DMS53 treated with DMSO at 0.1 percent for 48 hours (cell line): ENCODE measurements at regions not wholly inside any gene's neighbourhood (a gene's known extent, or its start where the extent isn't known, plus 50 kb on each side); places are given as distances from the start of the nearest gene placed in this dataset.

Experiments
- DNase-seq: peaks from one replicate; lab custom pipeline; 2025; ENCODE audit not compliant: unreplicated experiment; lab: John Stamatoyannopoulos, UW

DNA sequence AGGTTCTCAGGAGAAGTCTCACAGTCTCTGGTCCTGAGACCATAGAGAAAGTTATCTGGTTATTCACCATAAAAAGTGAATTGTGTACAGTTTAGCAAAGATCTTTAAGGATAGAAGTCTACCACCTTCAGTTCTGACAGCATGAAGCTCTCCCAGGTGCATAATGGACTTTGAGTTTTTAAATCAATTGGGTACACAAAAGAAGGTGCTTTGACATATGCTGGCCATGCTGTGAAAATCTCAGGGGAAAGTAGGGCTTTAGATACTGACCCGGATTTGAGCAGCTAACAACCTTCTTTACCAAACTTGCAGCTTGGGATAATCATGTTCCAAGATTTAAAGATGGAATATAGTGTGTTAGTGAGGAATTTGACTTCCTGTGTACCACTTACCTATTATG, 264.2 kb downstream of the ZSWIM6 start:
- DNase-seq: no peak

DNA sequence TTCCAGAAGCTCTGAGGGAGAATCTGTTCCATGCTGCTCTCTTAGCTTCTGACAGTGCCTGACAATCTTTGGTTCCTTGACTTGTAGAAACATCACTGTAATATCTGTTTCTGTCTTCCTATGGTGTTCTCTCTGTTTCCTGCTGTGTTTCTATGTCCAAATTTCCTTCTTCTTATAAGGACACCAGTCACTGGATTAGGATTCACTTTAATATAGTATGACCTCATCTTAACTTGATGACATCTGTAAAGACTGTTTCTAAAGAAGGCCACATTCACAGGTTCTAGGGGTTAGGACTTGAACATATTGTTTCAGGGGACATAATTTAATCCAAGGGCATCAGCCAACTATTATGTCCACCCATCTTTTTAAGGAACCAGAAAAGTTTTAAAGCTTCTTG, 265.6 kb downstream of the ZSWIM6 start:
- no peak for DNase-seq

DNA sequence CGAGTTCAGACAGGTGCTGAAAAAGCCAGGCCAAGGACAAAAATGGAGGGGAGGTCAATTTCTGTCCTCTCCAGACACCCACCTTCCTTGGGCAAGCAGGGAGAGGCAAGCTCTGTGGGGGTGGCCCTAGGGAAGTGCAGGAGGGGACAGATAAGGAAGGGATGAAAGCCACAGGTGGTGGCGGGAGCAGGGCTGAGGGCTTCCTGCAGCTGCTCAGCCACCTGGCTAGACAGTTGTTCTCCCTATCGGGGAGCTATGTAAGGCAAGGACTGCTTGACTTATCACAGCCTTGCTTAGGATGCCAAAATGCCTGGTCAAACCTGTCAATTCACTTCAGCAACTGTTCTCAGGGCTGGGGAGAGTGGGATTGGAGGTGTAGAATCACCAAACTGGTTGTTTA, 266.1 kb downstream of the ZSWIM6 start:
- DNase-seq: peak; percentile 32

DNA sequence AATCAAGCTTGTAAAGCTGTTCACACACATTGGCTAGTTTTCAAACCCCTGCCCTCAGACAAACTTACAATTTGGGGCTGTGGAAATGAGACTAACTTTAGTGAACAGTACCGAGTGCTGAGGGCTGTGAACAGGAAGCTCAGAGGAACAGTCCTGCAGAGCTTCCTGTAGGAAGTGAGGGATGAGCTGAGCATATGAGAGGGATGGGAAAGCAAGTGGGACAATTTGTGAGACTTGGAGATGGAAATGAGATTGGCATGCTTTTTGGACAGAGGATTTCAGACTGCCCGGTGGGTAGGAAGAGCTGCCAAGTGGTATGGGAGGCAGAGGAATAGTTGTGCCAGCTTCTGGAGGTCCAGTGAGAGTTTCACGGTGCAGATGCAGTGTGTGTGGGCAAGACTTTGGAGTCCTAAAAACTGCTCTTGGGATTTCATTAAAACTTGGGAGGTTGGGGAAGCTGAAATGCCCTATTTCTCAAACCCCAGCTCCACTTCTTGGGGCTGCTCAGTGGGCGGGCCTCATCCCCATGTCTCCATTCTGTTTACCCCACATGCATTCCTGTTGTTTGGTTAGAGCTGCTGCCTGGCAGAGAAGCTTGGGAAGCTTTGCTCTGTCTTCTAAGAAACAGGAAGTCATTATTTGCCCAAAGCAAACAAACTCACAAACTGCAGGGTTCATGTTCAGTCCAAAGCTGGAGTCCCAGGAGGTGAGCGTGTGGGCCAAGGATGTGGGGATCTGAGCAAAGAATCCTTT, 267.5 kb downstream of the ZSWIM6 start:
- peak; percentile 56 for DNase-seq

DNA sequence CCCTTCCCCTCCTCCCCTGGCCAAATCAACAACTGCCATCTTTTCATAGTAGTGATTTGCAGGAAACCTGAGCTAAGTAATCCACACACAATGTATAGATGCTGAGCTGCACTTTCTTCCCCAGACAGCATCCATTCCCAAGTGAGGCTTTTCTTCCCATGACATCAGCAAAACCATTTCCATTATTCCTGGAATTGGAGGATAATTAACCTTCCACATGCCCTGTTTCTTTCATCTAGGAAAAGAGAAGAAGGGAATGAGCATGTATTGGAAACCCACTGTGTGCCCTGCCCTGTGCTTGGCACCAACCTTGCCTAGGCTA, 268.0 kb downstream of the ZSWIM6 start:
- no peak for DNase-seq

DNA sequence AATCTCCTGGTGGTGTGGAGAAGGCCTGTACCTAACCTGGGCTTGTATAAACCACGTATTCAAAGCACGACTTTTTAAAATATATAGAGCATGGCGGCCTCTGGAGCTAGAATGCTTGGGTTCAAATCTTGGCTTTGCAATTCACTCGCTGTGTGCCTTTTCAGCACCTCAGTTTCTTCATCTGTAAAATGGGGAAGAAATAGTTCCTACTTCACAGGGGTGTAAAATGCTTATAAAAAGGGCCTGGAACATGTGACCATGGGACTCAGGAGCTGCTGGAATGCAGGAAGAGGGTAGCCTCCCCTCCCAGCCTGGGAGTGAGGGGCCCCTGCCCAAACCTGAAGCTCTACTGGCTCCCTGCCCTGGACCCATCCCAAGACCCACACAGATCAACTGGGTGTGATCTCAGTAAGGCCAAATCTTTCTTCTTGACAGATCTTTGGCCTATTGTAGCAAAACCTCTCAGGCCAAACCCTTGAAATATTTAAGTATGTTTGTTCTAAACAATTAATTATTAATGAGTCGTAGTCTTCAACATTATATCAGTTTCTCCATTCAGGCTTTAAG, 269.0 kb downstream of the ZSWIM6 start:
- DNase-seq: no peak

DNA sequence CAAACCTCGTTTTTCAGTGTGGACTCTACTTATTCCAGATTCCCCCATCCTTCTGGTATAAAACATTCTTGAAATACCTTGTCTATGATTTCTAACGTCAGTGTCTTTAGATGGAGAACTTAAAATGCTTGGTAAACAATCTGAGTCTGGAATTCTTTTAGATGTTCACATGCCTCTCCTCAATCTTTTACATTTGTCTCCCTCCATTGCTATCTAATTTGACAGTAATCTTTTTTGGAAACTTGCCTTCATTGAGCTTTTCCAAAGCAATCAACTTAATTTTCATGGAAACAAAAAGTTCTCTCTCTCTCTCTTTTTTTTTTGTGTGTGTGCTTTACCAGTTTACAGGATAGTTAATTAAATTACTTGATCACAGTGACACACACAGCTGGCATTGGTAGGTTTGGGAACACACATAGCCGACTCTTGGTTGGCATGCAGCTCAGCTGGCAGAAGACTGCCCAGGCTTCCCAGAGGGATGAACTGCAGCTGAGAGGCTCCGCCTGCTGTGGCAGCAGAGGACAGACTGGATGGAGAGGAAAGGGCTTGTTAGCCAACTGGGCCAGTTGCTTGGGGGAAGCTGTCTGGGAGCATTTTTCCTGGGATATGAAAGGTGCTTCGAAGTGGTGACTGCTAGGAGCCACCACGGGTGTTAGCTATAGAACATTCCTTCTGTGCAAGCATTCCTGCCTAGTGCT, 271.3 kb downstream of the ZSWIM6 start:
- no peak for DNase-seq

DNA sequence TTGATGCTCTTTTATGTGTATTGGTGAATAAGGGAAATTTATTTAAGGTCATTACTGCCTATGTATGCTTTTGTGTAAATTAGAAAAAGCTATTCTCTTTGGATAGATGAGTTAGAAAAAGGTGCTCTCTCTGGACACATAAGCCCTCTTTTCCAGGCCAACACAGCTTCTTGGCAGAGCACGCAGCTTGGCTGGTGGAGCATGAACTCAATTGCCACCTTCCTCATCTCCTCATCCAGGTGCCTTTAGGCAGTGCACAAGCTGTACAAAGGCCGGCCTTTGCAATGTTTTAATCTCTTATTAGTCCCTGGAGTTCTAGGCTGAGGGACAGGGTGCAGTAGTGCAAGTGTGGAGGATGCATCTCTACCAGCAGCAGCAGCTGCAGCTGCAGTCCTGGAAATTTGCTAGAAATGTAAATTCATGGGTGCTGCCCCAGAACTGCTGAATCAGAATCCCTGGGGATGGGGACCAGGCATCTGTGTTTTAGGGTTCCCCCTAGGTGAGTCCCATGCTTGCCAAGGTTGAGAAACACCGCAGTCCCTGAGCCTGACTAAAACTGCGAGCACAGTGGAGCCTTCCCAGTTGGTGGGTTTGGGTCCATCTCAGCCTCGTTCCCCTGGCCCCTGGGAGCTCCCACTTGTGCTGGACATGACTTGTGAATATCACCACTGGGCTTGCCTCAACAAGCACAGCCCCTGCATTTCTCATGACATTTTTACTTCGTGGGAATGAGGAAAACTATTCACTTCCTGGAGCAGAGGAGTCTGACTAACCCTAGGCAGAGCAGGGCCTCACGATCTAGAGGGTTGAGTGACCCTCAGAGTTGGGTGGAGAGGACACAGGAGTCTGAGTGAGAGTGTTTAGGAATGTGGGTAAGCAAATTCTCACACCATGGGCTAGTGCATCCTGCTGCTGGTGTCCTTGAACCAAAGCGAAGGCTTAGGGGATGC, 272.3 kb downstream of the ZSWIM6 start:
- no peak for DNase-seq

DNA sequence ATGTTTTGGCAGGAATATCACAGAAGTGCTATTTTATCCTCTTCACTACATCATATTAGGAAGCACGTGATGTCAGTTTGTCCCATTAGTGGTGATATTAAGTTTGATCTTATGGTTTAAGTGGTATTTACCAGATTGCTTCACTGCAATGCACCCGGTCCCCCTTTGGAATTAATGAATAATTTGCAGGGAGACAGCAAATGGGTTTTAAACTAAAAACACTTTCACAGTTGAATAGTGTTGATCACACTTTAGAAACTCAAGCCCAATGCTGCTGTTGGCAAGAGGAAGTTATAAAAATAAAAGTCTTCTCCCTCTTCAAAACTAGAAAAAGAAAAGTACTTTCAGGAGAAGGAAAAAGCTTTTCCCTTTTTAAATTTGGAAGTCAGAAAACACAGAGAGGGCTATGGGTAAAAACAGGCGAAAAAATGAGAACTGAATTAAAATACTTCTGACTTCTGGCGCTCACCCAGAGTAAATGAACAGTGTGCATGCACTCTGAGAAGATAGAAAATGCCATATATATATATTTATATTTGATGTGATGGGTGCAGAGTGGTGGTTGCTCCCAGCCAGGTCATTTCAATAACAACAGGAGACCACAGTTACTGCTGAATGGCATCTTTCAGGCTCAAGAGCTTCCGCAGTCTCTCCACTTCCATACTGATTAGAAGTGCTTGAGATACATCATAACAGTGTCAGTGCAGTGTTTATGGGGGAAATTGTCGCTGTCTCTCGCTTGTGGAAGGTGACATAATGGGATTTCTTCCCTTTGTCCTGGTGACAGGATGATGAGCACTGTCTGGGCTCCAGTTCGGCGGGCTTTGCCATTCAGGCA, 278.0 kb downstream of the ZSWIM6 start:
- DNase-seq: no peak

DNA sequence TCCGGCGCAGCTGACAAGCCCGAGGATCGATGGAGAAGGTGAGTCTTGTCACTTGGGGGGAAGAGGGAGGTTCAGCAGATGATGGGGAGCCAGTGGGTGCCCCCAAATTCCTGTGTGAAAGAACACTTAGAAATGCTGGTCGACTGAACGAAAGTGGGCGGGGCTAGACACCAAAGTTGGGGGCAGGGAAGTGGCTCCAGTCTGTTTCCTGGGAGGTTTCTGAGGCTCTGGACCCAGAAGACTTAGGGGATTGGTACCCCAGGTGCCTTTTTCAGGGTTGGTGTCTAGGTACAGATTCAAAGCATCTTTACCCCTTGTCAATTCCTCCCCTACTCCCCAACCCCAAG, 278.6 kb downstream of the ZSWIM6 start:
- no peak for DNase-seq

DNA sequence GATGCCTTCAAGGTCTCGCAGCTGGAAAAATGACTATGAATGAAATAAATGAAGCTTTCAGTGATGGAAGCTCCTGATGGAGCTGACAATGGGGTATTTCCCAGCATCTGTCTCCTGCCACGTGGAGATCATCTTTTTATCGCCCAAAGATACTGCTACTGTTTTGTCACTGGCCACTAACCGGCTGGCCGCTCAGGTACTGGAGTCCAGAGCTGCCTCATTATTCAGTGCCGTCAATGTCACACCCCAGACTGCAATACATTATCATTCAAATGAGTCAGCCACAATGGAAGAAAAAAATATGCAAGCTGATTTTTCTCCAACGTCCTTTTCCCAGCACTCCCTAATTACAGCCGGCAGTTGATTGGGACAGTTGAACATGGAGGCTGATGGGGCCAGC, 280.4 kb downstream of the ZSWIM6 start:
- DNase-seq: no peak

DNA sequence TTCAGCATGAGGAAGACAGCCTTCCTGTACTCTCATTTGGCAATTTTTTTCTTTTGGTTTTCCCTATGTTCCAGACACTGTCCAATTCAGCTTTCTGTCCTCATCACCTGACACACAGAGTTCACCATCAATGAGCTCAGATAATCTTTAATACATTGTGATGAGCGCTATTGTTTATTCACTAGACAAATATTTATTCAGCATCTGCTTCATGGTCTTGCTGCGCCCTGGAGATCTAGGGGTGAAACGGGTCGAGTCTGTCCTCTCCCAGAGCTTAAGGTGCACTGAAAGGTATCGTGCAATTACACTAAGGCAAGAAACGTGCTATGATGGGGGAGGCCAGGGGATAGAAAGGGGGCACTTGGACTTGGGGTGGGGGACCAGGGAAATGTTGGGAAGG, 281.6 kb downstream of the ZSWIM6 start:
- DNase-seq: no peak

DNA sequence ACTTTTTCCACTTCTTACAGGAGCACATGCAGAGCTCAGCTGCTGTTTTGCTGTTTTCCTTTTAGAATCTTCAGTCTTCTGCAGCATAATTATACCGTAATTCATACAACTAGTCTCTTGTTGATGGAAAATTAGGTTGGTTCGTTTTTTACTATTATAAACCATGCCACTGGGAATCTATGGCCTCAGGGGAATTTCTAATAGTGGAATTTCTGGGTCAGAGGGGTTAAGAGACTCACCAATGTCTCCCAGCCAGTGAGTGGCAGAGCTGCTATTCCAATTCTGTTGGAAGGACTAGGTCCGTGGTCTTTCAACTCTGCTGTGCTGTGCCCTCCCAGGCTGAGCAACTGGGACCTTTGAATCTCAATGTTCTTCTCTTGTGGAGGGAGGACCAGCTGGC, 282.5 kb downstream of the ZSWIM6 start:
- no peak for DNase-seq

DNA sequence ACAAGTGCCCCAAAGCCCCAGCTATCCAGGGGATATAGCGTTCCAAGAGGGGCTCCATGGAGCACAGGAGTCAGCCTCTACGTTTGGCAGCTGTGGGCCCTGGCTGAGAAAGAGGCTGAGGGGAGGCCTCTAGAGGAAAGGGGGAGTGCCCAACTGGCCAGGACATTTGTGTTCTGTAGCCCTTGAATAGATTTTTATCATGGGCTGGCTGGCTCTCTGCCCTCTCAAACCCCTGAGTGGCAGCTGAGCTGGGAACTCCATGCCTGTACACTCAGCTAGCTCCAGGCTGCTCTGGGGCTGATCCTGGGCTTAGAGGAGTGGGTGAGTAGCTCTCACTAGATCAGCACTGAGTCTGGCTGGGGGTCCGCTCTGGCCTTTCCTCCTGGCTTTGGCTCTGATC, 285.0 kb downstream of the ZSWIM6 start:
- DNase-seq: no peak

DNA sequence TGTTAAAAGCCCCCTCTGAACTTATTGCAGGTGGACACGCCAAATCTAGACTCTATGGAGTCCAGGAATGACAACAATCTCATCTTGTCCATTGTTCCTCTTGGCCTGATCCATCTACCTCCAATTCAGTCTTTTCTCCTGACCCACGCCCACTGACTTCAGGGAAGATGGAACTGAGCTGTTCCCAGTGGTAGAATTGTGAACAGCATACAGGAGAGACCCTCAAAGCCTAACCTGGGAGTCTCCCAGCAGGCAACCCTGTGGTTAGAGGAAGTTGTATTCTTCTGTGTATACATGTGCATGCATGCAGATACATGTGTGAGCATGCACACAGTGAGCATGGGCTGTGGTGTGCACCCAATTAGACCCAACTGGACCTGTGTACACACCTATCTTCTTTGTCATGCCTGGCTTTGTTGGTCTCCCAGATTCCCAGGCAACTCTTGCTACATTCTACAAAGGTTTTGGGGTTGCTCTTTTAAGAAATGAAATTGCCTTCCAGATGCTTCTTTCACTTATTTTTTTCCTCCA, 286.0 kb downstream of the ZSWIM6 start:
- DNase-seq: no peak

DNA sequence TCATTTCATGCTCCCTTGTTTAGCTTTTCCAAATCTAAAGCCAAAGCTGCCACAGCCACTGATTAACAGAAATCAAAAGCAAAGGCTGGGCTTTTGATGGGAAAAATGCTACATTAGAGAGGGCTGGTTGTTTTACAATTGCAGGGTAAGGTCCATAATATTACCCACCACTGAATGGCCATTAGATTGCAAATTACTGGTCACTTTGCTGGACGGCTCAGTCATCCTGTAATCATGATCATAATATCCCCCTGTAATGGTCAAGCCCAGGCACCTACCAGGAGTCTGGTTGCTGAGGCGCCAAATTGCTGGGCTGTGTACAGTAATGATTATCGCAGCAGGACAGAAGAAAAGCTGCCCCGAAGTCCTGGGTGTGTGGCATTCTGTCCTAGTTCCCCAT, 286.5 kb downstream of the ZSWIM6 start:
- no peak for DNase-seq

DNA sequence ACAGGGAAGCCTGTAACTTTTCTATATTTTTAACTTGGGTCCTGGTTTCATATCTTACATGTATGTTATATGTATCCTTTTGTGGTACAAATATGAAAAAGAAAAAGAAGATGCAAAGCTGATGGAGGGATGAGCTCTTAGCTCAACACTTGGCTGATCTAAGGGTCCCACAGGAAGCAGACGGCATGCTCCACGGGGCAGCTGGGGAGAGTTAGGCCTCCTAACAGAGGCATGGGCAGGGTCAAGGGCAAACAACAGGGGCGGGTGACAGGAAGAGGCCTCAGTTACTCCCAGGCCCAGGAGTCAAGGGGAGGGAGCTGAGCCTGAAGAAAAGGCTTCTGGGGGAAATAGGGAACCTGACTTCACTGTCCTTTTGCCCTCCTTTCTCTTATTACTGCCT, 287.2 kb downstream of the ZSWIM6 start:
- DNase-seq: no peak

DNA sequence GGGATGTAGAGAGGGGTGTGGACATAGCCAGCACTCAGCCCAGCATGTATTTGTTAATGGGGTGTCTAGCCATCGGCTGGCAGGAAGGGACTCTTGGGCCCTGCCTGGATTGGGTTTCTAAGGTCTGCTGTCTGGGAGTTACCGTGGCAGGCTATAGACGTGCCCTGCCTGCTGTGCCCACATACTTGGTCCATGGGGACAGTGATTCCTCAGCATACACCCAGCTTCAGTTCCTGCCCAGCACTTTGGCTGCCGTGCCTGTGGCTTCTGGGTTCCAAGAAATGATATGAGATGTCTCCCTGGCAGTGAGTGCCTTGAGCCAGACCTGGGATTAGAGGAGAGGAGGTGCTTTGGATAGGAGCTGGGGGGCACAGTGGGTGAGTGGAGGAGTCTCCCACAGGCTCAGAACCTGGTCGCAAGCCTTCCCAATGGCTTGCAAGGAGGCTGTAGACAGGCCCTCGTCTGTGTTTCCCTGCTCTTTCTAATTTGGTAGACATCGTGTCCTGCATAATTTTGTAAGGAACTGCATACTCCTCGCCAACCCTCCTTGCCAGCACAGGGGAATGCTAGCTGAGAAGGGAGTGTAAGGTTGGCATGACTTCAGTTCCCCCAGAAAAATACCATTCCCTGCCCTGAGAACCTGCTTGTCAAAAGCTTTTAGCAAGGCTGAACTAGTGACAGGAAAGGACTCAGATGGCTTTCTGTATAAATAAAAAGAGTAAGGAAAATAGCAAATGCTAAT, 287.9 kb downstream of the ZSWIM6 start:
- DNase-seq: no peak

DNA sequence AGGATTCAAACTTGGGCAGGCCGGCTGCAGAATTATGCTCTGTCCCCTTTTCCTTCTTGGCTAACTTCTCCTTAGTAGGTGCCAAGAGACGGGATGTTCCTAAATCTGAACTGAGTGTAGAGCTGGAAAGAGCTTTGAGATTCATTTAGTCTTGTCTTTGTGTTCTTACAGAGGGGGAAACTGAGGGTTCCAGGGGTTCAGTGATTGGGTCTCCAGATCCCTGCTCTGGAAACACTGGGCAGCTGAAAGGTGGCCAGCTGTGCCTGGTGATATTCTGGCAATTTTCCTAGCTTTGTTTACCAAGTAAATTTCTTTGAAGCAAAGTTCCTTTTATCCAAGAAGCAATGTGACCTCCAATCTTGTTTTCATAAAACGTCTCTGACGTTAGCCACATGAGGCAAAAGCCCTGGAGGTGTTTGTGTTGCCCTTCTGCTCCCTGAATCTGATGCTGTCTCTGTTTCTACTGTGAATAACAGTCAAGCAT, 288.7 kb downstream of the ZSWIM6 start:
- DNase-seq: no peak

DNA sequence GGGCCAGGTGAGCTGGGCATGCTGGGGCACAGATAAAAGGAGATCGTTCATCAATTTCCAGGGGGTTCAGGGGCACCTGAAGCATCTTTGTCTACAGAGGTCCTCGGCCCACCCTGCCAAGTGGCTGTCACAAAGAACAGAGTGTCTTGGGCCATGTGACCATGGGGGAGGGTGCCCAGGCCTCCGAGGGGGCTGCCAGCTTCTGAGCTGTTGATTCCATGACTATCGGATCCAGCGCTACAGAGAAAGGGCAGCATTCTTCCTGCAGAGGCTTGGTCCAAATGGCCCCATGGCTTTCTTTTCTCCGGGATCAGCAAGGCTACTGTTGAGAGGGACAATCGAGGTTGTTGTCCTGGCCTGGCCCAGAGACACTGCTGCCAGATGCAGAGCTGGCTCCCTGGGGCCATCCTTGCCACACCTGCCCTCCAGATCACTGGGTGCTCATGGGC, 289.2 kb downstream of the ZSWIM6 start:
- no peak for DNase-seq
